GM12865 (cell line): ENCODE measurements at regions not wholly inside any gene's neighbourhood (a gene's known extent, or its start where the extent isn't known, plus 50 kb on each side); places are given as distances from the start of the nearest gene placed in this dataset.

Source experiments
- DNase-seq: peaks from one replicate; pipeline ENCODE4 v3.0.0; 2010; ENCODE audit warnings: low read depth
- H3K4me3 ChIP-seq: 2 replicates; pipeline ENCODE4 v1.5.1; 2011; ENCODE audit warnings: mild to moderate bottlenecking, low read depth, low read length, control low read depth
- TF ChIP-seq, protein P1 (sequence below): IDR thresholded peaks from 2 replicates; pipeline ENCODE4 v1.5.1; 2011; ENCODE audit warnings: low read length, control low read depth, low read depth, inconsistent platforms; ENCODE audit not compliant: insufficient read depth; ENCODE audit errors: missing control alignments

GRCh38 chr5:111676926-111677415 is 80.0 kb downstream of the NREP start:
- TF ChIP-seq, protein P1, sequence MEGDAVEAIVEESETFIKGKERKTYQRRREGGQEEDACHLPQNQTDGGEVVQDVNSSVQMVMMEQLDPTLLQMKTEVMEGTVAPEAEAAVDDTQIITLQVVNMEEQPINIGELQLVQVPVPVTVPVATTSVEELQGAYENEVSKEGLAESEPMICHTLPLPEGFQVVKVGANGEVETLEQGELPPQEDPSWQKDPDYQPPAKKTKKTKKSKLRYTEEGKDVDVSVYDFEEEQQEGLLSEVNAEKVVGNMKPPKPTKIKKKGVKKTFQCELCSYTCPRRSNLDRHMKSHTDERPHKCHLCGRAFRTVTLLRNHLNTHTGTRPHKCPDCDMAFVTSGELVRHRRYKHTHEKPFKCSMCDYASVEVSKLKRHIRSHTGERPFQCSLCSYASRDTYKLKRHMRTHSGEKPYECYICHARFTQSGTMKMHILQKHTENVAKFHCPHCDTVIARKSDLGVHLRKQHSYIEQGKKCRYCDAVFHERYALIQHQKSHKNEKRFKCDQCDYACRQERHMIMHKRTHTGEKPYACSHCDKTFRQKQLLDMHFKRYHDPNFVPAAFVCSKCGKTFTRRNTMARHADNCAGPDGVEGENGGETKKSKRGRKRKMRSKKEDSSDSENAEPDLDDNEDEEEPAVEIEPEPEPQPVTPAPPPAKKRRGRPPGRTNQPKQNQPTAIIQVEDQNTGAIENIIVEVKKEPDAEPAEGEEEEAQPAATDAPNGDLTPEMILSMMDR, result no peak
- H3K4me3 ChIP-seq, result no peak overlapping the region

DNA sequence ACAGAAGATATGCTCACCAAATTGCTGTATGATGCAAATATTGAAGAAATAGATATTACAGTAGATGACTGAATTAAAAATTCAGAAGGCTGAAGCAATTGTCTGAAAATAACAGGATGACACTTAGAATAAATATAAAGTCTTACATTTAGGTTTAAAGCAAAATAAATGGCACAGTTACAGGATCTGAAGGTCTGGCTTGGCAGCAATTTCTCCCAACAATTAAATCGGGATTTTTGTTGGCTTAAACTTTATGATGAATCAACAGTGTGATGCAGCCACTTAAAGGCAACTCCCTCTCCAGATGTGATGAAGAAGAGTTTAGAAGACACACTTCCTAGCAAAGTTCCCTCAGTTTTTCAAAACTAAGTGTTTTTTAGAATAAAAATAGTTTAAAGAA is 80.5 kb downstream of the NREP start:
- no peak overlapping the region for H3K4me3 ChIP-seq
- TF ChIP-seq, protein P1, result no peak
- DNase-seq, result no peak

More at GRCh38 chr5:111676926-111677415, 80.0 kb downstream of the NREP start:
- DNase-seq, result no peak

DNA sequence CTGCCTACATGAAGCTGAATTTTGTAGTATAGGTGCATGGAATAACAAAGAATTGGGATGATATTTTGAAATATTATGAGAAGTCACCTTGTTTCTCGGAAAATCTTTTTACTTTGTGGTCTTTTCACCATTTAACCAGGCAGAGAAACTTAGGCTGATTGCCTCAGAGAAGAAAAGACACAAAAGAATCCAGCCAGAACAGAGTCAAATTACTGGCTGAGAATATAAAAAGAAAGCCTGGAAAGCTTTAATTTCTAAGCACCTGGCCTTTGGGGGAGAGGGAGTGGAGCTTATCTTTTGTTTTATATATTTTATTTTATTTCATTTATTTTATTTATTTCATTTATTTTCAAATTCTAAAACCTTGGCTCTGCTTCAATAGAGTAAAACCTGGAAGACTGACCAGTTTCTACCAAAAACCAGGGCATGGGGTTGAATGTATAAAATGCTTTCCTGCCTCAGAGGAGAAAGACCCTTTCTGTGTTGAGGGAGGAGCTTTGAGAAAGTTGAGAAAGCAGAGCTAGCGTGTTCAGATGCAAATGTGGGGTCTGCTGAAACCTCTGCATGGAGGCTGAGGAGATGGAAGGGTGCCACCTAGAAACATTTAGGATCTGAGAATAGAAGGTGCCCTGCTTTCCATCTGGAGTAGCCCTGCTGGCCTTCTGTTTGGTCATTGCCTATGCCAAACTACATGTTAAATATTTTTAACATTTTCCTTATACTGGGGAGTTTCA is 81.6 kb downstream of the NREP start:
- TF ChIP-seq, protein P1, result no peak
- DNase-seq, result no peak
- no peak overlapping the region for H3K4me3 ChIP-seq

GRCh38 chr5:111673891-111674626 is 82.9 kb downstream of the NREP start:
- TF ChIP-seq, protein P1, result no peak
- DNase-seq, result no peak
- no peak overlapping the region for H3K4me3 ChIP-seq

GRCh38 chr5:111672099-111672498 is 84.9 kb downstream of the NREP start:
- DNase-seq, result no peak
- TF ChIP-seq, protein P1, result no peak
- no peak overlapping the region for H3K4me3 ChIP-seq

DNA sequence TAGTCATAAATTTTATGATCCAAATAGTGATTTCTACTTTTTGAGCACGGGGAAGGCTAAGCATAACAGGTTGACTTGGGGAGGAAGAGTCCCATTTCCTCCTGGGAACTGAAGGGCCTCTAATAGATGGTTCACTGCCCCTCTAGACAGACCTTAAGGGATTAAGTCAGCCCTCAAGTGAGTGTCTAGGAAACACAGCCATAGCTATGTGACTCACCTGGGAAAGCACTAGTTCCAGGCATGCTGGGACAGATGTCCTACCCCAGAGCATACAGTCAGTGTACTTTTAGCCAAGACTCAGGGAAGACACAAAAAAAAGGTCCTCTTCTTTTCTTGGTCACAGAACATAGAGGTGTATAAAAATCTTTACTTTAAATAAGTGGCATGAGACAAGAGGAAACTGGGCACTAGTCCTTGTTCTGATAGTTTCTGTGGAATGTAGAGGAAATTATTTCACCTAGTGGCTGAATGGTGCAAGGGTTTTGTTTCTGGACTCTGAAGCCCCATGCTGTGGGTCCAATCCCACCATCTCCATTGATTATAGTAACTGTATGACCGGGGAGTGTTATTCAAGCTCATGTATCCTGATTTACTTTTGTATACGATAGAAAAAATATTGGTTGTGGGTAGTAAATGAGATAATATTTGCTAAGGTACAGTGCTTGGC is 86.0 kb downstream of the NREP start:
- no peak for DNase-seq
- no peak overlapping the region for H3K4me3 ChIP-seq
- TF ChIP-seq, protein P1, result peak; percentile 10
